Kidney (tissue), 13 donors: ENCODE measurements at regions not wholly inside any gene's neighbourhood (a gene's known extent, or its start where the extent isn't known, plus 50 kb on each side); places are given as distances from the start of the nearest gene placed in this dataset.

Experiments
- DNase-seq, 5 donors: peaks; one replicate each; pipeline ENCODE4 v3.0.0-alpha.2; 2013 to 2020
- FAIRE-seq: peaks from 2 replicates; lab custom pipeline; 2012; peaks lifted over from hg19 to GRCh38; lab: Jason Lieb, UNC
- H3K27ac ChIP-seq, 2 donors: one replicate each; pipeline ENCODE4 v1.7.0; 2013; ENCODE audit warnings: low read depth in 2 of 2, low read length in 2 of 2, inconsistent platforms in 1 of 2
- H3K27me3 ChIP-seq: one replicate; pipeline ENCODE4 v1.7.1; 2013; ENCODE audit warnings: low read length, inconsistent platforms; ENCODE audit not compliant: control insufficient read depth, insufficient read depth
- H3K36me3 ChIP-seq, 3 donors: one replicate each; pipeline versions ENCODE4 v1.7.0 to v1.7.1; 2013; ENCODE audit warnings: low read length in 3 of 3, control low read depth in 1 of 3, inconsistent platforms in 1 of 3; ENCODE audit not compliant: insufficient read depth in 3 of 3, control insufficient read depth in 2 of 3
- H3K4me1 ChIP-seq, 3 donors: one replicate each; pipeline versions ENCODE4 v1.7.0 to v1.7.1; 2013; ENCODE audit warnings: low read length in 3 of 3, inconsistent platforms in 1 of 3, low read depth in 1 of 3; ENCODE audit not compliant: control insufficient read depth in 2 of 3, insufficient read depth in 2 of 3
- H3K4me3 ChIP-seq, 3 donors: one replicate each; pipeline versions ENCODE4 v1.7.0 to v1.8.1; 2013; ENCODE audit warnings: low read length in 3 of 3, control low read depth in 1 of 3, inconsistent platforms in 1 of 3
- H3K9ac ChIP-seq, 3 donors: one replicate each; pipeline versions ENCODE4 v1.7.0 to v1.7.1; 2013; ENCODE audit warnings: low read length in 3 of 3, control low read depth in 1 of 3, inconsistent platforms in 1 of 3
- H3K9me3 ChIP-seq, 3 donors: one replicate each; pipeline versions ENCODE4 v1.7.0 to v1.7.1; 2013; ENCODE audit warnings: low read length in 3 of 3, control low read depth in 1 of 3, inconsistent platforms in 1 of 3; ENCODE audit not compliant: control insufficient read depth in 2 of 3, insufficient read depth in 1 of 3
- CTCF ChIP-seq: IDR thresholded peaks from 3 replicates; pipeline ENCODE4 v1.5.1; 2012; ENCODE audit warnings: mild to moderate bottlenecking, moderate library complexity, borderline replicate concordance; ENCODE audit not compliant: insufficient read depth; ENCODE audit errors: extremely low read depth
- intact Hi-C: fragments of 100-400 bp; cut with DNase I; formaldehyde crosslinking; loops from one replicate; pipeline ENCODE4 v1.11.1; 2022
- donor health status: control.
- donor health status: control.
- donor health status: control.
- donor health status: control.
- donor health status: control.
- donor health status: DM: yes; HTN: yes; CAD: no.
- donor health status: Normal renal cell carcinoma (clear cell type).

- intact Hi-C loops = no loop called here
- Histone ChIP-seq H3K27ac (no peak overlapping the region), H3K36me3 (no peaks in the 10 kb centered on the region), H3K4me3 (no peak overlapping the region), H3K4me1 (no peaks in the 10 kb centered on the region), H3K27me3 (no peaks in the 10 kb centered on the region), H3K9me3 (no peaks in the 10 kb centered on the region), H3K9ac (no peak overlapping the region)
- no peak for TF ChIP-seq CTCF
- no peak for FAIRE-seq
- peak in 1 of 5 donors; percentile 50 for DNase-seq
Observed at GRCh38 chr20:16215041-16215440, 358.2 kb downstream of the KIF16B start.

DNA sequence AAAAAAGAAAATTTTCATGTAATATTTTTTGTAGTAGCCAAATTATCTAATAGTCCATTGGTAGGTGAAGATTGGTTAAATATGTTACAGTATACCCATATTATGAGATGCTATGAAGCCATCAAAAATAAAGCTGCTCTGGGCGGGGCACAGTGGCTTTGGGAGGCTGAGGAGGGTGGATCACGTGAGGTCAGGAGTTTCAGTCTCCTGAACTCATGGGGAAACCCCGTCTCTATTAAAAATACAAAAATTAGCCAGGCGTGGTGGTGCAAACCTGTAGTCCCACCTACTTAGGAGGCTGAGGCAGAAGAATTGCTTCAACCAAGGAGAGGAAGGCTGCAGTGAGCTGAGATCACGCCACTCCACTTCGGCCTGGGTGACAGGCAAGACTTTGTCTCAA lies 360.5 kb downstream of the KIF16B start:
- FAIRE-seq = no peak
- Histone ChIP-seq H3K4me1 (no peaks in the 10 kb centered on the region), H3K4me3 (no peak overlapping the region), H3K27ac (no peak overlapping the region), H3K9ac (no peak overlapping the region), H3K9me3 (no peaks in the 10 kb centered on the region), H3K27me3 (no peaks in the 10 kb centered on the region), H3K36me3 (no peaks in the 10 kb centered on the region)
- intact Hi-C loops = no loop called here
- no peak for DNase-seq
- TF ChIP-seq CTCF = no peak

DNA sequence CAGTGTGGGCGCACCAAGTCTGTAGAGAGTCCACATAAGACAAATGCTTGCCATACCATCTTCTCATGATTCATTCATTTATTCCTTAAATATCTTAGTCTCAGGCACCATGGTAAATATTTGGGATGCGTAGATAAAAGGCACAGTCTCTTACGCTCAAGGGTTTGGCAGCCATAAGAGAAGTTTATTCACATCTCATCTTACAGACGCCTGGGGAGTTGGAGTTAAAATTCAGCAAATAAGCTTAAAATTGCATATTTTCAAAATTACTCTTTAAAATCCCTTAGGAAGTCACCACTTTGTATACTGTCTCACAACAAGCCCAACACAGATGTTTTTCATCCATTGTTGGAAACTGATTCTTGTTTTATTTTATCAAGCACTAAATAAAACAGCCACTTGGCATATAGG lies 363.3 kb downstream of the KIF16B start:
- H3K9ac ChIP-seq = no peak overlapping the region
- FAIRE-seq (no peak), DNase-seq (peak in 1 of 5 donors; percentile 53)
- no peak overlapping the region for H3K27ac ChIP-seq
- no peaks in the 10 kb centered on the region for H3K9me3 ChIP-seq
- intact Hi-C loops = no loop called here
- H3K4me3 ChIP-seq = no peak overlapping the region
- H3K27me3 ChIP-seq = no peaks in the 10 kb centered on the region
- no peaks in the 10 kb centered on the region for H3K36me3 ChIP-seq
- no peak for TF ChIP-seq CTCF
- no peaks in the 10 kb centered on the region for H3K4me1 ChIP-seq

DNA sequence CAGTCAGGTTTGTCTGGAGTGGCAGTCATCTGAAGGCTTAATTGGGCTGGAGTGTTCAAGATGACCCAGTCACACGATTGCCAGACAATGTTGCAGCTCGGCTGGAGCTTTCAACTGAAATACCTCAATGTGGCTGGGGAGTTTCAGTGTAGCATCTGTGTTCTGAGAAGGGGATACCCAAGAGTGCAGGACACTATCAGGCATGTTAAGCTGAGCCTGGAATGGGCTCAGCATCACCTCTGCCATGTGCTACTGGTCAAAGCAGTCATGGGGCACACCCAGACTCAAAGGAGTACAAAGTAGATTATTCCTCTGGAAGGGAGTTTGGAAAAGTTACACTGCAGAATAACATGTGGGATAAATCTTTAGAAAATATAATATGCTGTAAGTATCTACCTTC lies 363.9 kb downstream of the KIF16B start:
- no peak for DNase-seq
- Histone ChIP-seq H3K4me3 (no peak overlapping the region), H3K36me3 (no peaks in the 10 kb centered on the region), H3K9me3 (no peaks in the 10 kb centered on the region), H3K27ac (no peak overlapping the region), H3K27me3 (no peaks in the 10 kb centered on the region), H3K9ac (no peak overlapping the region), H3K4me1 (no peaks in the 10 kb centered on the region)
- FAIRE-seq = no peak
- no peak for TF ChIP-seq CTCF
- intact Hi-C loops = no loop called here
